GM10266 (cell line): ENCODE measurements at regions not wholly inside any gene's neighbourhood (a gene's known extent, or its start where the extent isn't known, plus 50 kb on each side); places are given as distances from the start of the nearest gene placed in this dataset.

Experiments used
- DNase-seq: peaks from one replicate; pipeline ENCODE4 v3.0.0; 2012; ENCODE audit errors: extremely low spot score
- CTCF ChIP-seq: IDR thresholded peaks from 2 replicates; pipeline ENCODE4 v1.5.1; 2012; ENCODE audit warnings: mild to moderate bottlenecking, low read depth; ENCODE audit not compliant: control insufficient read depth, insufficient read depth; ENCODE audit errors: missing control alignments

GRCh38 chr9:93874242-93874641 lies 80.9 kb downstream of the BARX1 start:
- TF ChIP-seq CTCF: no peak
- DNase-seq: no peak

GRCh38 chr9:93871286-93871685 lies 83.9 kb downstream of the BARX1 start:
- DNase-seq: no peak
- TF ChIP-seq CTCF: no peak

GRCh38 chr9:93869863-93870262 lies 85.3 kb downstream of the BARX1 start:
- no peak for DNase-seq
- no peak for TF ChIP-seq CTCF

GRCh38 chr9:93869088-93869487 lies 86.1 kb downstream of the BARX1 start:
- DNase-seq: no peak
- no peak for TF ChIP-seq CTCF

GRCh38 chr9:93865716-93866115 lies 89.4 kb downstream of the BARX1 start:
- no peak for TF ChIP-seq CTCF
- DNase-seq: no peak

- no peak for DNase-seq
- no peak for TF ChIP-seq CTCF
These were observed 89.9 kb downstream of the BARX1 start for GRCh38 chr9:93865245-93865644.

- TF ChIP-seq CTCF: no peak
- no peak for DNase-seq
These were observed 90.3 kb downstream of the BARX1 start for GRCh38 chr9:93864840-93865239.
